H1 (cell line): ENCODE measurements at regions not wholly inside any gene's neighbourhood (a gene's known extent, or its start where the extent isn't known, plus 50 kb on each side); places are given as distances from the start of the nearest gene placed in this dataset.

Source experiments
- TF ChIP-seq, protein P1 (sequence below): fragments of 300-600 bp; sonication (generic); IDR thresholded peaks from 2 replicates; pipeline ENCODE4 v1.7.1; 2012; ENCODE audit warnings: low read length, moderate library complexity, mild to moderate bottlenecking, inconsistent platforms; ENCODE audit not compliant: insufficient replicate concordance

- TF ChIP-seq, protein P1, sequence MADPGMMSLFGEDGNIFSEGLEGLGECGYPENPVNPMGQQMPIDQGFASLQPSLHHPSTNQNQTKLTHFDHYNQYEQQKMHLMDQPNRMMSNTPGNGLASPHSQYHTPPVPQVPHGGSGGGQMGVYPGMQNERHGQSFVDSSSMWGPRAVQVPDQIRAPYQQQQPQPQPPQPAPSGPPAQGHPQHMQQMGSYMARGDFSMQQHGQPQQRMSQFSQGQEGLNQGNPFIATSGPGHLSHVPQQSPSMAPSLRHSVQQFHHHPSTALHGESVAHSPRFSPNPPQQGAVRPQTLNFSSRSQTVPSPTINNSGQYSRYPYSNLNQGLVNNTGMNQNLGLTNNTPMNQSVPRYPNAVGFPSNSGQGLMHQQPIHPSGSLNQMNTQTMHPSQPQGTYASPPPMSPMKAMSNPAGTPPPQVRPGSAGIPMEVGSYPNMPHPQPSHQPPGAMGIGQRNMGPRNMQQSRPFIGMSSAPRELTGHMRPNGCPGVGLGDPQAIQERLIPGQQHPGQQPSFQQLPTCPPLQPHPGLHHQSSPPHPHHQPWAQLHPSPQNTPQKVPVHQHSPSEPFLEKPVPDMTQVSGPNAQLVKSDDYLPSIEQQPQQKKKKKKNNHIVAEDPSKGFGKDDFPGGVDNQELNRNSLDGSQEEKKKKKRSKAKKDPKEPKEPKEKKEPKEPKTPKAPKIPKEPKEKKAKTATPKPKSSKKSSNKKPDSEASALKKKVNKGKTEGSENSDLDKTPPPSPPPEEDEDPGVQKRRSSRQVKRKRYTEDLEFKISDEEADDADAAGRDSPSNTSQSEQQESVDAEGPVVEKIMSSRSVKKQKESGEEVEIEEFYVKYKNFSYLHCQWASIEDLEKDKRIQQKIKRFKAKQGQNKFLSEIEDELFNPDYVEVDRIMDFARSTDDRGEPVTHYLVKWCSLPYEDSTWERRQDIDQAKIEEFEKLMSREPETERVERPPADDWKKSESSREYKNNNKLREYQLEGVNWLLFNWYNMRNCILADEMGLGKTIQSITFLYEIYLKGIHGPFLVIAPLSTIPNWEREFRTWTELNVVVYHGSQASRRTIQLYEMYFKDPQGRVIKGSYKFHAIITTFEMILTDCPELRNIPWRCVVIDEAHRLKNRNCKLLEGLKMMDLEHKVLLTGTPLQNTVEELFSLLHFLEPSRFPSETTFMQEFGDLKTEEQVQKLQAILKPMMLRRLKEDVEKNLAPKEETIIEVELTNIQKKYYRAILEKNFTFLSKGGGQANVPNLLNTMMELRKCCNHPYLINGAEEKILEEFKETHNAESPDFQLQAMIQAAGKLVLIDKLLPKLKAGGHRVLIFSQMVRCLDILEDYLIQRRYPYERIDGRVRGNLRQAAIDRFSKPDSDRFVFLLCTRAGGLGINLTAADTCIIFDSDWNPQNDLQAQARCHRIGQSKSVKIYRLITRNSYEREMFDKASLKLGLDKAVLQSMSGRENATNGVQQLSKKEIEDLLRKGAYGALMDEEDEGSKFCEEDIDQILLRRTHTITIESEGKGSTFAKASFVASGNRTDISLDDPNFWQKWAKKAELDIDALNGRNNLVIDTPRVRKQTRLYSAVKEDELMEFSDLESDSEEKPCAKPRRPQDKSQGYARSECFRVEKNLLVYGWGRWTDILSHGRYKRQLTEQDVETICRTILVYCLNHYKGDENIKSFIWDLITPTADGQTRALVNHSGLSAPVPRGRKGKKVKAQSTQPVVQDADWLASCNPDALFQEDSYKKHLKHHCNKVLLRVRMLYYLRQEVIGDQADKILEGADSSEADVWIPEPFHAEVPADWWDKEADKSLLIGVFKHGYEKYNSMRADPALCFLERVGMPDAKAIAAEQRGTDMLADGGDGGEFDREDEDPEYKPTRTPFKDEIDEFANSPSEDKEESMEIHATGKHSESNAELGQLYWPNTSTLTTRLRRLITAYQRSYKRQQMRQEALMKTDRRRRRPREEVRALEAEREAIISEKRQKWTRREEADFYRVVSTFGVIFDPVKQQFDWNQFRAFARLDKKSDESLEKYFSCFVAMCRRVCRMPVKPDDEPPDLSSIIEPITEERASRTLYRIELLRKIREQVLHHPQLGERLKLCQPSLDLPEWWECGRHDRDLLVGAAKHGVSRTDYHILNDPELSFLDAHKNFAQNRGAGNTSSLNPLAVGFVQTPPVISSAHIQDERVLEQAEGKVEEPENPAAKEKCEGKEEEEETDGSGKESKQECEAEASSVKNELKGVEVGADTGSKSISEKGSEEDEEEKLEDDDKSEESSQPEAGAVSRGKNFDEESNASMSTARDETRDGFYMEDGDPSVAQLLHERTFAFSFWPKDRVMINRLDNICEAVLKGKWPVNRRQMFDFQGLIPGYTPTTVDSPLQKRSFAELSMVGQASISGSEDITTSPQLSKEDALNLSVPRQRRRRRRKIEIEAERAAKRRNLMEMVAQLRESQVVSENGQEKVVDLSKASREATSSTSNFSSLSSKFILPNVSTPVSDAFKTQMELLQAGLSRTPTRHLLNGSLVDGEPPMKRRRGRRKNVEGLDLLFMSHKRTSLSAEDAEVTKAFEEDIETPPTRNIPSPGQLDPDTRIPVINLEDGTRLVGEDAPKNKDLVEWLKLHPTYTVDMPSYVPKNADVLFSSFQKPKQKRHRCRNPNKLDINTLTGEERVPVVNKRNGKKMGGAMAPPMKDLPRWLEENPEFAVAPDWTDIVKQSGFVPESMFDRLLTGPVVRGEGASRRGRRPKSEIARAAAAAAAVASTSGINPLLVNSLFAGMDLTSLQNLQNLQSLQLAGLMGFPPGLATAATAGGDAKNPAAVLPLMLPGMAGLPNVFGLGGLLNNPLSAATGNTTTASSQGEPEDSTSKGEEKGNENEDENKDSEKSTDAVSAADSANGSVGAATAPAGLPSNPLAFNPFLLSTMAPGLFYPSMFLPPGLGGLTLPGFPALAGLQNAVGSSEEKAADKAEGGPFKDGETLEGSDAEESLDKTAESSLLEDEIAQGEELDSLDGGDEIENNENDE, result no peak
- TF ChIP-seq, all 59 proteins: peak for 1
These were observed 209.8 kb upstream of the SPOPL start (continued) for GRCh38 chr2:138291805-138292204.
